ENCODE measurements at regions not wholly inside any gene's neighbourhood (a gene's known extent, or its start where the extent isn't known, plus 50 kb on each side); places are given as distances from the start of the nearest gene placed in this dataset.

- TF ChIP-seq CTCF (IDR thresholded peaks at IDR 0.05; ENCODE audit: poor library complexity) (no peak), EZH2 (IDR thresholded peaks at IDR 0.05; ENCODE audit: borderline replicate concordance) (no peak), EZH2phosphoT487 (IDR thresholded peaks at IDR 0.05; ENCODE audit: low read depth, severe bottlenecking, unreplicated experiment) (no peak)
Observed at GRCh38 chr16:59690216-59690615, 956.1 kb upstream of the GOT2 start.

All from hepatocyte (in vitro differentiated cells).